ENCODE measurements at regions not wholly inside any gene's neighbourhood (a gene's known extent, or its start where the extent isn't known, plus 50 kb on each side); places are given as distances from the start of the nearest gene placed in this dataset.

- no peak for DNase-seq
Measured at GRCh38 chr12:128052777-128053176, 214.2 kb upstream of the TMEM132C start.

GRCh38 chr12:128055567-128055966 lies 211.4 kb upstream of the TMEM132C start:
- DNase-seq, result no peak

GRCh38 chr12:128056136-128056801 lies 210.7 kb upstream of the TMEM132C start:
- DNase-seq, result no peak

- no peak for DNase-seq
Measured at GRCh38 chr12:128057586-128057985, 209.4 kb upstream of the TMEM132C start.

GRCh38 chr12:128059621-128060370 lies 207.2 kb upstream of the TMEM132C start:
- no peak for DNase-seq

GRCh38 chr12:128068211-128068610 lies 198.8 kb upstream of the TMEM132C start:
- DNase-seq, result no peak

- DNase-seq, result peak; percentile 44
Measured at GRCh38 chr12:128069359-128069997, 197.5 kb upstream of the TMEM132C start.

- no peak for DNase-seq
Measured at GRCh38 chr12:128073937-128074336, 193.0 kb upstream of the TMEM132C start.

GRCh38 chr12:128075332-128075731 lies 191.6 kb upstream of the TMEM132C start:
- DNase-seq, result no peak

GRCh38 chr12:128076188-128076587 lies 190.8 kb upstream of the TMEM132C start:
- DNase-seq, result no peak

- DNase-seq, result no peak
Measured at GRCh38 chr12:128077211-128077916, 189.6 kb upstream of the TMEM132C start.

GRCh38 chr12:128077917-128078298 lies 189.1 kb upstream of the TMEM132C start:
- no peak for DNase-seq

GRCh38 chr12:128078301-128078971 lies 188.5 kb upstream of the TMEM132C start:
- DNase-seq, result no peak

GRCh38 chr12:128079446-128079845 lies 187.5 kb upstream of the TMEM132C start:
- DNase-seq, result no peak

- no peak for DNase-seq
Measured at GRCh38 chr12:128083132-128083729, 183.7 kb upstream of the TMEM132C start.

GRCh38 chr12:128088926-128089325 lies 178.0 kb upstream of the TMEM132C start:
- no peak for DNase-seq

- no peak for DNase-seq
Measured at GRCh38 chr12:128089961-128090360, 177.0 kb upstream of the TMEM132C start.

GRCh38 chr12:128091101-128091720 lies 175.8 kb upstream of the TMEM132C start:
- DNase-seq, result no peak

GRCh38 chr12:128091951-128092382 lies 175.0 kb upstream of the TMEM132C start:
- no peak for DNase-seq

- no peak for DNase-seq
Measured at GRCh38 chr12:128098730-128099129, 168.2 kb upstream of the TMEM132C start.

GRCh38 chr12:128103152-128103551 lies 163.8 kb upstream of the TMEM132C start:
- no peak for DNase-seq

- no peak for DNase-seq
Measured at GRCh38 chr12:128109236-128109635, 157.7 kb upstream of the TMEM132C start.
